HUDEP-2 (cell line): ENCODE measurements at regions not wholly inside any gene's neighbourhood (a gene's known extent, or its start where the extent isn't known, plus 50 kb on each side); places are given as distances from the start of the nearest gene placed in this dataset.
A peak's percentile ranks its signal among the peaks of the same experiment; 100 is the strongest.
"Not testable (repeated sequence)": the region's sequence is repeated elsewhere in the genome, so short reads cannot be mapped to it uniquely, and the experiment has no call there.

Experiments used
- DNase-seq, 76 experiments: peaks; one replicate each; lab custom pipeline; 2025; ENCODE audit not compliant: unreplicated experiment in 76 of 76; lab: John Stamatoyannopoulos, UW

DNA sequence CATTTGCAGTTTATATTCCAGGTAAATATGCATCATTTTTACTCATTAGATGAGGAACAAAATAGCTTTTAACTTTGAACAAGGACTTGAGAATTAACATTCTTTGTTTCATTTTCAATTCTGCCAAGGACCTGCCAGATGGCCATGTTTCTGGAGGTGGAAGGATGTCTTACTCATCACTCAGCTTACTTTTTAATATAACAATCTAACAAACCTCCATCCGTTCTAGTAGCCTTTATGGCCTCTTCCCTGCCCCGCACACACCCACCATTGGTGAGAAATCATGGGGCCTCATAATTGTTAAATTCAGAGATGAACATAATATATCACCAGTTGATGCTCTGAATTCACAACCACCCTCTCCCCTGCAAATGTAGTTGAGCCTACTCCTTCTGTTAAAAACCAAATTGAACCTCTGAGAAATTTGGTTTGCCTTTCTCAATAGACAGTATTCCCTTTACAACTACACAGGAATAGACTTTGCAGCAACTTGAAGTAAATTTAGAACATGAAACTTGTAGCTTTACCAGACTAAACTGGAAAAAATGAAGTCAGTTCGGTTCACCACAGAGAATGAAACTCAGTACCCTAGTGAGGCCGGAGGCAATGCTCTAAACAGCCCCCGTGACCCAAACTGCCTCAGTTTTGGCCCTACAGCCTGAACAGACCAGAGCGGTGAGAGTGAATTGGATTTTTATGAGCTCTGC, 50.1 kb upstream of the ACSL4 start:
- no peak for DNase-seq

DNA sequence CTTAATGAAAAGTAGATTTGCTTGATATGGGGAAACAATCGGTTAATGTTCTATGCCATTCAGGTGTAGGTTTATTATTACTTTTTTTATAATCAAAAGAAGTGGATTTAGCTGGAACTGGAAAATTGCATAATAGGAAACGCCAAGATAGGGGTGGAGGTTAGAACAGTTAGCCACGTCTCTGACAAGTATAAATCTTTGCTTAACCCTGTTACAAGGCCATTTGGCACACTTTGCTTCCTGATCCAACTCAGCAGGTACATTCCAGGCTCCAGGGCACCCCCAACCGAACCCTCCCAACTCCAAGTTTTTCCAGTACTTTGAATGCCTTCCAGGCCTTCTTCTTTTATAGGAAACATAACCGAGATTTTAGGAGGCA, 50.6 kb upstream of the ACSL4 start:
- DNase-seq: no peak

DNA sequence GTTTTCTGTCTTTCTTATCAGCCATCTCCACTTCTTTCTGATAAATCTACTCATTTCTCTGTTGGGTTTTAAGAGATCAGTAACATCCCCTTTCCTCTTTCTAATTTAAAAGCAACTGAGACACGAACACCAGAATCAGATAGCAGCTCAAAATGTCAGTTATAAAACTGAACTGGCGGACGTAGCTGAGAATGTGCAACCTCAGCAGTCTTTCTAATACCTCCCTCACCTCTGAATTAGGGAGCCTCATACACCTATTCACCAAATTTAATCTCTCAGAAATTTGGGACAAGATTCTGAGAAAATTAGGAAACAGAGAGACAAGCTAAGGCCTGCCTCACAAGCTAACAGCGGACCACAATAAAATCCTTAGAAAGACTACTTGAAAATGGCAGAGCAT, 52.0 kb upstream of the ACSL4 start:
- no peak for DNase-seq

DNA sequence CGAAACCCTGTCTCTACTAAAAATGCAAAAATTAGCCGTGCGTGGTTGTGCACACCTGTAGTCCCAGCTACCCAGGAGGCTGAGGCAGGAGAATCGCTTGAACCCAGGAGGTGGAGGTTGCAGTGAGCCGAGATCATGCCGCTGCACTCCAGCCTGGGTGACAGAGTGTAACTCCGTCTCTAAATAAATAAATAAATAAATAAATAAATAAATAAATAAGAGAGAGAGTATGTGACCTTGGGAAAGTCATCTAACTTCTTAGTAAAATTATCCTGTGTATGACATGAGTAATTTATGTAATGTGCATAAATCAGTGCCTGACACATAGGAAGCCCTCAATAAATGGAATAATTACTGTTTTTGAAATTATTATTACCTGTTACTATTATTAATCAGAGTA, 57.5 kb upstream of the ACSL4 start:
- not testable (repeated sequence) for DNase-seq

DNA sequence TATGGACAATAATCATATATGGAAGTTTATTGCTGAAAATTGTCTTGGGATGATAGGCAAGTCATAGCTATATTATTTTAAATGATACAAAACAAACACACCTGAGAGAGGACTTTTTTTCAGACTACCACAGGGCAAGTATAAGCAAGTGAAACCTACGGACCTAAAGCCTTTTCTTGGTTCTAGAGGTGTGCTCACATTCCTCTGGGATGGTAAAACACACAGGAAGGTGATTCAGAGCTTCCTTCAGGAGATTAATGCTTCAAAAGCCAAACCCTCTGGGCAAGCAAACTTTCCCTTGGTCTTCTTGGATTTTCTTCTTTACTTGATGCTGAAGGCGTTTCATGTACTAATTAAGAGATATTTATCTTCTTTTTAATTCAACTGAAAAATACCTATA, 60.1 kb upstream of the ACSL4 start:
- DNase-seq: no peak

DNA sequence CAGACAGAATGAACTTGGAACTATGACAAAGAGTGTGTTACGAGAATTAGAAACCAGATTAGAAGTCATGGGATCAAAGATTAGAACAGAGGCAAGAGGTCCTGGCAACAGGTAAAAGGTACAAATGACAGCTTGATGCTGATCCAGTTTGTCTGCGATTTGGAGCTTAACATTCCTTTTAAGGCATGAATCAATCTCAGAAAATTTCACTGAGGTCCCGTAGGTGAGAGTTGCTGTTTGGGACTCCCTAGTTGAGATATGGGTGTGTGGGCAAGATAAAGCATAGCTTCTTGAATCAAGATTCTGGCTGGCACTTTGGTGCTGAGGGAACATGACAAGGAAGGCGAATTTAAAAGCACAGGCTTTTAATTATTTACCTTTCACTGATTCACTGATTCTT, 62.6 kb upstream of the ACSL4 start:
- DNase-seq: no peak

DNA sequence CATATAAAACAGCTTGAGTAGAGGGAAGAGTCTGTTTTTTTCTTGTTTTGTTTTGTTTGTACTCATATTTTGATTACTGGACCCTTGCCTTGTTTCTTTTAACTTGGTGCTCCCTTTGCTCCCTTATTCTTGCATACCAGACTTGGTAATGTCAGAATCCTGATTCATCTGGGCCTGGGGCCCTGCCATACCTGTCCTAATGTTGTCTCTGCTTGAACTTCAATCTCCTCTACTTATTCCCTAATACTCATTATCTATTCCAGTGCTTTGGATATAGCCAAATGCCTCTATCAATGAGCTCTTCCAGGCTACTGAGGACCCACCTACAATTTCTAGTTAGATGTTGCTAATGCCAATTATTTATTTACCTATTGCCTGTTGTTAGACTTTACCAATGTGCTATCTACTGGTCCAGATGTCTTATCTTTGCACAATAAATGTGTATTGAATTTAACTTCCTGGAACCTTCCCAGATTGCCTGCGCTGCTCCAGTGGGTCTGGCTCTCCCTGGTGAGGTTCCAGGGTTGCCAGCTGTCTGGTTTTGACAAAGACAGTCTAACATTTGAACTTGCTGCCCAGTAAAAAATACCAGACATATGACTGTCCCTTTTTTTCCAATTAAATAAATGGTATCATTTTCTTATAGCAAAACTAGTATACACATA, 64.4 kb upstream of the ACSL4 start:
- peak in 10 of 76 experiments; percentile 0 to 35 (median 3) for DNase-seq

DNA sequence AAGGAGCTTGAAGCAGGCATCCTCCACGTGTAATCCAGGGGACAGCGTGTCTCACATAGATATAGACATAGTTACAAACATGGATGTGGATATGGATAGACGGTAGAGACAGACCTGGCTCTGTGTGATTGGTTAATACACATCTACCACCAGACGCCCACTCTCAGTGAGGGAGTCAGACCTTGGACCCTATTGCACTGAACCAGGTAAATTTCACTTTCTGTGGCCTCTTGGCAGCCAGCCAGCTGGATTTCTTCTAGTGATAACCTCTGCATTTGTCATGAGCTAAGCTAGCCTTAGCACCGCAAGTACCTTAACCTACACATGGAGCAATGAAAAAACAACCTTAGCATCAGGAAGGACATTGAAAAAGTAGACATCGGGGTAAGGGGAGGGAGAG, 79.2 kb upstream of the ACSL4 start:
- DNase-seq: no peak

DNA sequence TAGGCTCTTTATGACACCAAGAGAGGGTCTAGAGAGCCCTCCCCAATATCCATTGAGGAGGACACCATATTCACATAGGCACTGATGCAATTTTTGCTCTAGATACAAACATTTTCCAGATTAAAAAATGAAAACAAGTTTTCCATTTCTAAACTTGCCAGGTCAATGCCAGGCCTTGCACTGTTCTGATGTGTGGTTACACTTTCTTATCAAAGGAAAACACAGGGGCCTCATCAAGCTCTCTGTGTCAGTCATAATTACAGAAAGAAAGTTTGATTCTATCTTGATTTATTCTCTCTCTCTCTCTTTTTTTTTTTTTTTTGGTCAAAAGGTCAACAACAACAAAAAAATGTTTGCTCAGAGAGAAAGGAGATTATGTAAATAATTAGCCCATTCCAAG, 80.2 kb upstream of the ACSL4 start:
- DNase-seq: peak in 22 of 76 experiments; percentile 0 to 45 (median 7)

DNA sequence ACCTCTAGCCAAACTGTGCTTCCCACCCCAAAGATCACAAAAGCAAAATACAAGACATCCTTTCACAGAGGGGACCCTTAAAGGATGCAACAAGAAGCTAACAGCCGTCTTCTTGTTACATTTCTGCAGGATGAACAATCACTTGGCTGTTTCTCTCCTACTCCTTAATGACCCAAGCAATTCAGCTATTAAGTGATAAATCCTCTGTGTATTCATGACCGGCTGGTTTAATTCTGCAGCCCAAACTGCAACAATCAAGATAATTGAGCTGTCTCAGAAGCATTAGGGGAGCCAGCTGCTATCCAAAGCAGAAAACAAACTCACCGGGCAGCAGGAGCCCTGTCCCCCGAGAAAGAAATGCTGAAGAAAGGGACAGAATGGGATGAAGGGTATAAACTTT, 85.9 kb upstream of the ACSL4 start:
- no peak for DNase-seq

DNA sequence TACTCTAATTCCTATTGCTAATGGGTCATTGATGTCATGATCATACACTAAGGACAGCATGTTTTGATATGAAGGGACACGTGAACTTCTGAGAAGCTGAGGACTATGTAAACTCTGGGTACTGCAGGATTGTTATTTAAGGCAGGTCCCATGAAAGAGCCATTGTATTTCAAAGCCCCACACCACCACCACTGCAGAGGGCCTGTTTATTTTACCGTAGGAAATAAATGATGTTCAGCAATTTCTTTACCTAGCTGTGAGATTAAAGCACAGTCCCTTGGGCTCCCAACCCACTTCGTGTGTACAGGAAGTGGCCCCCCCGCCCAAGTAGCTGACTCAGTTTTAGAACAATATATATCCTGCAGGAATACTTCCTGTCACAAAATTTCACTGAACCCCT, 89.8 kb upstream of the ACSL4 start:
- DNase-seq: no peak

DNA sequence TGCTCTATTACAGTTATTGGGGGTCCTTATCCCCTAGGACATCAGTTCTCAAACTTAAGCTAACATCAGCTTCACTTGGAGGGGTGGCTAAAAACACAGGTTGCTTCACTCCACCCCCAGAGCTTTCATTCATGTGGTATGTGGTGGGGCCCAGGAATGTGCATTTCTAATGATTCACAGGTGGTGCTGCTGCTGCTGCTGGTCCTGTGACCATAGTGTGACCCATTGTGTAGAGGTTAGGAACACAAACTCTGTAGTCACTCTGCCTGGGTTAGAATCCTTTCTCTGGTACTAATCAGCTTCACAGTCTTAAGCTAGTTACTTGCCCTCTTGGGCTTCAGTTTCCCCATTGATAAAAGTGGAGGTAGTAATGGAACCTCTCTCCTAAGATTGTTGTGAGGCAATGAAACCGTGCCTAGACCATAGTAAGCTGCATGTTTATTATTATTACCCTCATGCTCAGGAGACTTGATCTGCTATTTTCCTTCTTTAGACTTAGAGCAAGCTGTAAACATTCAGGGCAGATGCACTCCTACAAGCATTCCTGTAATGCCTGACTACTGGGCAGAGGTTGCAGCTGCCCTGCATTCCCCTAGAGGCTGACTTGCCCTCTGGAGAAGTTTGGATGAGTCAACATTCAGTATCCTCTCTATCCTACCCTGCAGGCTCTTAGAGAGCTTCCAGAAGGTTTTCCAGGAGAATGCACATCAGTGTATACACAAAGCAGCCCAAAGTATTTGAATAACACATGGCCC, 94.1 kb upstream of the ACSL4 start:
- DNase-seq: no peak

DNA sequence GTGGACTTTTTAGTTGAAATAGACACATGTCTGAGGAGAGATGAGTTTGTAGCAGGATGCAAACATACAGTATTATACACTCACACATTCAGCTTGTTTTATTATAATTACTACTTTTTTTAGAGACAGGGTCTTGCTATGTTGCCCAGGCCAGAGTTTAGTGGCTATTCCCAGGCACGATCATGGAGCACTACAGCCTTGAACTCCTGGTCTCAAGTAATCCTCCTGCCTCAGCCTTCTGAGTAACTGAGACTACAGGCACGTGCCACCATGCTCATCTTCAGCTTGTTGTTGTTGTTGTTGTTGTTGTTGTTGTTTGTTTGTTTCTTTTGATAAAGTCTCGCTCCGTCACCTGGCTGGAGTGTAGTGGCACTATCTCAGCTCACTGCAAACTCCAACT, 94.7 kb upstream of the ACSL4 start:
- no peak for DNase-seq

DNA sequence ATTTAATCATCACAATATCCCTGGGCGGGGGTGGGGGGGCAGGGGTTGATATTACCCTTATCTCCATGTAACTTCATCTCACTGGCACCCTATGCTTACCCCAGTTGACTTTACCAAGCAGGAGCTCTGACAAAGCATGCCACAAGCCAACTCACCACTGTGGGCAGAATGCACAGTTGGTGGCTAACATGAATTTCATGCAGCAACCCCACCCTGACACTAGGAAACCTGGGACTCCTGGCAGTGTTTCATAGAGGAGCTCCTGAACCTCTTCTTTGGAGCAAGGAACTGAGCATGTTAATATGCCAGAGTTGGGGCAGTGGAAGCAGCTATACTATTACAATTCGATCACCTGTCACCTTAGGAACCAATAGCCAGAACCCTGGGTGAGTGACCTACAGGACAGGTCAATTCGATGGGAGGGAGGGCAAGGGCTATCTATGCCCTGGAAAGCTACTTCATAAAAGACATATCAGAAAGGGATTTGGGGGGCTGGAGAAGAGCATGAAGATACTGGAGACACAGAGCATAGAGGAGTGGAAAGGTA, 97.2 kb upstream of the ACSL4 start:
- DNase-seq: no peak

DNA sequence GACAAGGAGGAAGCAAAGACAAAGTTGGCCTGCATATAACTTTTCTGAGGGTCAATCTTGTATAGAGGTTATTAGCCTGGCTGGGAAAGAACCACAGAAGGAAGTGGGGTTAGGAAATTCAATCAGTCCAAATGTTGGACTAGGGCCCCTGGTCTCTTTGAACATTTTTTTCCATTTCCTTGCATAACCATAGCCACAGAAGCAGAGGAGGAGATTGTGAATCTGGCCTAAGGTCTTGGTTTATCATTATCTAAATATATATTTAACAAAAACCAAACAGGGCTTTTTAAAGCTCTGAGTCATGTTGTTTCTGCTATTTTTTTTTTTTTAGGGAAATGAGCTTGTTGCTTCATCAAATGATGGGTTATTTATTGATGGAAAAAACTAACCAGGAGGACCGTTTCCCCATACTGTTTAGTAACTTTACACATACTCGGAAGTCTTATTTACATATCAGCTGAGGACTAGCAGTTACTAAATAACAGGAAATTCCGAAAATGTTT, 97.7 kb upstream of the ACSL4 start:
- no peak for DNase-seq

DNA sequence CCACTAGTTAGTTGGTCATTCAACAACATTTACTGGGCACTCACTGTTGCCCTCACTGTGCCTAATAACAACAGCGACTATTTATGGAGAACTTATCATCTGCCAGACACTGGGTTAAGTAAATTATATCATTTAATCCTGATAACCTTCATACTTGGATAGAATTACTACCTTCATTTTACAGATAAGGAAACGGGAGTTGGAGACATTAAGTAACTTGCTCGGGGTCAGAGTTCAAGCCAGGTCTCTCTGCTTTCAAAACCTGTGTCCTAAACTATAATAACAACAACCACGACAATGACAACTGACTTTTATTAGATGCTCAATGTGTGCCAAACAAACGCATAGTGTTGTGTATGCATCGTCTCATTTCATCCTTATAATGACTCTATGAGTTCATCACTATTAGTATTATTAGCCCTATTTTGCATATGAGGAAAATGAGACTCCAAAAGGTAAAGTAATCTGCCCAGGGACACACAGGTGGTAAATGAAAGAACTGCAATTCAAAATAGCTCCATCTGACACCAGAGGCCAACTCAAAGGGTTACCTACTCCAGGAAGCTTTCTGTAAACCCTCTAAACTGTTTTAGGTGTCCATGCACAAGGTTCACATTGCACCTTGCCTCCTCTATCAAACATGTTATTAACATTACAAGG, 98.4 kb upstream of the ACSL4 start:
- DNase-seq: no peak

DNA sequence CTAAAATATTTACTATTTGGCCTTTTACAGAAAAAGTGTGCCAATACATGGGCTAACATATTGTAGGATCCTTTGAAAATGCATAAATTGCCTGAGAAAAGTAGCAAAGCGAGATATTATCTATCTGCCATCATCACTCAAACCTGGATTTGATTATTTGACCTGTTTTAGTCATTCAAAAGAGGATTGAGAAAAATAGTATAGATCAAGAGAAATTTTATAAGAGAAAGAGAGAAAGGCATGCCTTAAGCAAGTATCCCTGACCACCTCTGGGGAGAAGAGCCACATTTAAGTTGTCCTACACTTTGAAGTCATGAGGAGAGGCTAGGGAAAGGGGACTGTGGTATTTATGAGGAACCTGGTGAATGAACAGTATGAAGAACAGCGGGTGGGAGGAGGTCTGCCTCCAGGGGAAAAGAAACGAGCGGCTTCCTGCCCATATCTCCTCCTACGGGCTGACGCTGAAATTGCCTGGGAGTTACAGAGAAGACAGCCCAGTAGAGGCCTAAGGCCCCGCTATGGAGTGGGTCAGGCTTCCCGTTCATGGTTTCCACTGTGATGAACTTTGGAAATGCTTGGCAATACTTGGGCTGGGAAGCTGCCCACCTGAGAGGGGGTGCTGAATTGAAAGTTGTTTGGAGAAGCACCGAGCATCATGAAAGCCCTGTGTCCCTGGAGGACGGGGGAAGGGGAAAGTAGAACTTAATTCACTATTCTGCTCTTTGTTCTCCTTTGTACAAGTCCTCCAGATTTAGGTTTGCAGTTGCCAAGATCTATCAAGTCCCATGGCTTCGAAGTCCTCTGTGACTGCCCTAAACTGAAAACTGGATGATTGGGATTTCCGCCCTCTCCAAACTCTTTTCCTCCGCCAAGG, 106.9 kb upstream of the ACSL4 start:
- DNase-seq: peak in 23 of 76 experiments; percentile 0 to 34 (median 6)

DNA sequence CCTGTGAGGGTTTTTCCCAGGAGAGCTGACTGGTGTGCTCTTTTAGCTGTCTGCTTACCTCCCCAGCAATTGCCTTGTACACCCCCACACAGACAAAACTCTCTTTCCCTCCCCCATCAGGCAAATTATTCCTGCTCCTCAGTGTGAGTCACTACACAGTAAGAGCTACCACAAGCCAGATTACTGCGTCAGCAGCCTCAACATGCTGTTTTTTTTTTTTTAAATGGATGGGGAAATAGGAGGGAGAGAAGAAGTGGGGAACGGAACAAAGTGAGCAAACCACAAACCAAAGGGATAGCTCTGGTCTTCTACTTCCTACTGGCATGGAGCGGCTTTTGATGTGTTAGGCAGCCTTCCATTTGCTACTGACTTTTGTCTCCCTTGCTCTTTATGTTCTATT, 107.5 kb upstream of the ACSL4 start:
- DNase-seq: peak in 43 of 76 experiments; percentile 0 to 54 (median 11)

DNA sequence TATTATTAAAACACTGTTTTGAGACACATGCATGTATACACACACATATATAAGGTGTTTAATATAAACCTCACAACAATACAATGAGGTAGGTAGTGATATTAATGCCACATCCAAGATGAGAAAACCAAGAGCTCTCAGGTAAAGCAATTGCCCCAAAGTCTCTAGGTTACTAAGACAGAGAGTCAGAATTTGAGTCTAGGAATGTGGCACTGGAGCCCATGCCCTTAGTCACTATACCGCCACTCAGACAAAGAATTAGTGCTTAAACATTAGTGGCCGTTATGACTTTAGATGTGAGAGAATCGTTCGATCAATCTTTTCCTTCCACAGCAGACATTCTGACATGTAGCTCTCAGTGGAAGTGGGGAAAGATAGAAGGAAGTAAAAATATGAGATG, 108.2 kb upstream of the ACSL4 start:
- DNase-seq: no peak
